Astrocyte (in vitro differentiated cells and primary cell): ENCODE measurements at regions not wholly inside any gene's neighbourhood (a gene's known extent, or its start where the extent isn't known, plus 50 kb on each side); places are given as distances from the start of the nearest gene placed in this dataset.

Source experiments
- EZH2 ChIP-seq: IDR thresholded peaks from 2 replicates; pipeline ENCODE4 v1.6.1; 2012; ENCODE audit warnings: mild to moderate bottlenecking, low read length, inconsistent platforms; ENCODE audit not compliant: insufficient read depth
- TF ChIP-seq, protein P1 (sequence below): IDR thresholded peaks from 2 replicates; pipeline ENCODE4 v1.5.1; 2011; ENCODE audit warnings: low read depth, mild to moderate bottlenecking, inconsistent platforms, low read length, moderate library complexity; ENCODE audit not compliant: insufficient read depth

DNA sequence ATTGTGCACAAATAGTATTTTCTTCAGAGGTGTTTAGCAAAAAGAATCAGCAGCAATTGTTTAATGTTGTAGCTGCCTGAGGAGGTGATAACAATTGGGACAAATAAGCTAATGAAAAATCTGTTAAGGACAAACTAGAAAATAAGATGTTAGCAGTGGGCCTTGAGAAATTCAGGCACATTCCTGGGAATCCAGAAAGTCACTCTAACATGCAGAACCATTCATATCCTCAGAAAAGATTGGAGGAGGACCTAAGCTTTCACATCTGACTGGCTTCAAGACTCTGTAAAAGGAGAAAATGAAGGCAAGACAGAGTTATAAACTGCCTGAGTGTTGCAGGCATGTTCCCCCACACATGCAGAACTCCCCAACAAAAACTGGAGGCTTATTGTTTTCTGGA is 353.5 kb upstream of the RGPD4 start:
- TF ChIP-seq, protein P1, sequence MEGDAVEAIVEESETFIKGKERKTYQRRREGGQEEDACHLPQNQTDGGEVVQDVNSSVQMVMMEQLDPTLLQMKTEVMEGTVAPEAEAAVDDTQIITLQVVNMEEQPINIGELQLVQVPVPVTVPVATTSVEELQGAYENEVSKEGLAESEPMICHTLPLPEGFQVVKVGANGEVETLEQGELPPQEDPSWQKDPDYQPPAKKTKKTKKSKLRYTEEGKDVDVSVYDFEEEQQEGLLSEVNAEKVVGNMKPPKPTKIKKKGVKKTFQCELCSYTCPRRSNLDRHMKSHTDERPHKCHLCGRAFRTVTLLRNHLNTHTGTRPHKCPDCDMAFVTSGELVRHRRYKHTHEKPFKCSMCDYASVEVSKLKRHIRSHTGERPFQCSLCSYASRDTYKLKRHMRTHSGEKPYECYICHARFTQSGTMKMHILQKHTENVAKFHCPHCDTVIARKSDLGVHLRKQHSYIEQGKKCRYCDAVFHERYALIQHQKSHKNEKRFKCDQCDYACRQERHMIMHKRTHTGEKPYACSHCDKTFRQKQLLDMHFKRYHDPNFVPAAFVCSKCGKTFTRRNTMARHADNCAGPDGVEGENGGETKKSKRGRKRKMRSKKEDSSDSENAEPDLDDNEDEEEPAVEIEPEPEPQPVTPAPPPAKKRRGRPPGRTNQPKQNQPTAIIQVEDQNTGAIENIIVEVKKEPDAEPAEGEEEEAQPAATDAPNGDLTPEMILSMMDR, result no peak
- TF ChIP-seq EZH2, result no peak
